Activated CD4-positive, alpha-beta T cell treated with anti-CD3 and anti-CD28 coated beads for 4 hours (primary cell): ENCODE measurements at regions not wholly inside any gene's neighbourhood (a gene's known extent, or its start where the extent isn't known, plus 50 kb on each side); places are given as distances from the start of the nearest gene placed in this dataset.

ENCODE experiments used
- DNase-seq, 2 donors: peaks; one replicate each; pipeline ENCODE4 v3.0.0-alpha.2; 2020

- DNase-seq: no peak
These were observed 323.6 kb upstream of the TNP1 start for GRCh38 chr2:217183471-217183870.

GRCh38 chr2:217182926-217183325, 323.1 kb upstream of the TNP1 start:
- DNase-seq: no peak

- DNase-seq: no peak
These were observed 321.6 kb upstream of the TNP1 start for GRCh38 chr2:217181512-217181911.

GRCh38 chr2:217179854-217180253, 320.0 kb upstream of the TNP1 start:
- DNase-seq: no peak

- no peak for DNase-seq
These were observed 318.5 kb upstream of the TNP1 start for GRCh38 chr2:217178341-217178740.

GRCh38 chr2:217177720-217178119, 317.9 kb upstream of the TNP1 start:
- no peak for DNase-seq

- no peak for DNase-seq
These were observed 312.0 kb upstream of the TNP1 start for GRCh38 chr2:217171874-217172273.

- no peak for DNase-seq
These were observed 308.6 kb upstream of the TNP1 start for GRCh38 chr2:217168496-217168895.

- DNase-seq: no peak
These were observed 307.7 kb upstream of the TNP1 start for GRCh38 chr2:217167531-217167930.

GRCh38 chr2:217166241-217166850, 306.5 kb upstream of the TNP1 start:
- DNase-seq: no peak

GRCh38 chr2:217165547-217165946, 305.7 kb upstream of the TNP1 start:
- DNase-seq: no peak

GRCh38 chr2:217163987-217164386, 304.1 kb upstream of the TNP1 start:
- no peak for DNase-seq

- no peak for DNase-seq
These were observed 302.7 kb upstream of the TNP1 start for GRCh38 chr2:217162533-217162932.

- DNase-seq: no peak
These were observed 301.4 kb upstream of the TNP1 start for GRCh38 chr2:217160978-217161973.

- no peak for DNase-seq
These were observed 300.4 kb upstream of the TNP1 start for GRCh38 chr2:217160103-217160743.

- DNase-seq: no peak
These were observed 299.1 kb upstream of the TNP1 start for GRCh38 chr2:217158928-217159327.

GRCh38 chr2:217157581-217157980, 297.7 kb upstream of the TNP1 start:
- DNase-seq: no peak

GRCh38 chr2:217156801-217157200, 296.9 kb upstream of the TNP1 start:
- DNase-seq: no peak

GRCh38 chr2:217154923-217155322, 295.1 kb upstream of the TNP1 start:
- no peak for DNase-seq

GRCh38 chr2:217153510-217153909, 293.6 kb upstream of the TNP1 start:
- no peak for DNase-seq

GRCh38 chr2:217152831-217153230, 293.0 kb upstream of the TNP1 start:
- no peak for DNase-seq

GRCh38 chr2:217151509-217152206, 291.8 kb upstream of the TNP1 start:
- DNase-seq: no peak

- DNase-seq: no peak
These were observed 290.4 kb upstream of the TNP1 start for GRCh38 chr2:217150236-217150635.
